Stomach (tissue), 4 donors: ENCODE measurements at regions not wholly inside any gene's neighbourhood (a gene's known extent, or its start where the extent isn't known, plus 50 kb on each side); places are given as distances from the start of the nearest gene placed in this dataset.

Experiments used
- CTCF ChIP-seq, 7 experiments: fragments of 450-650 bp in 4 of 7; fragments of 200-600 bp in 3 of 7; sonication (generic) in 3 of 7; IDR thresholded peaks; one replicate each; pipeline ENCODE4 v1.5.1; 2016 to 2019; ENCODE audit warnings: antibody characterized with exemption in 7 of 7, control low read depth in 2 of 7, mild to moderate bottlenecking in 1 of 7
- POLR2A ChIP-seq, 4 donors: fragments of 450-650 bp; IDR thresholded peaks; one replicate each; pipeline ENCODE4 v1.6.1; 2016; ENCODE audit warnings: antibody characterized with exemption in 4 of 4, control low read depth in 2 of 4, mild to moderate bottlenecking in 1 of 4, moderate library complexity in 1 of 4
- POLR2AphosphoS5 ChIP-seq, 3 donors: sonication (generic); formaldehyde crosslinking; IDR thresholded peaks; one replicate each; pipeline ENCODE4 v1.6.1; 2016; ENCODE audit warnings: antibody characterized with exemption in 3 of 3

GRCh38 chr7:25893436-25893835 is 258.6 kb upstream of the NFE2L3 start:
- no peak for TF ChIP-seq POLR2AphosphoS5 (IDR thresholded peaks at IDR 0.05)
- no peak for TF ChIP-seq CTCF (IDR thresholded peaks at IDR 0.05)
- no peak for TF ChIP-seq POLR2A (IDR thresholded peaks at IDR 0.05)
